ENCODE measurements at regions not wholly inside any gene's neighbourhood (a gene's known extent, or its start where the extent isn't known, plus 50 kb on each side); places are given as distances from the start of the nearest gene placed in this dataset.

DNA sequence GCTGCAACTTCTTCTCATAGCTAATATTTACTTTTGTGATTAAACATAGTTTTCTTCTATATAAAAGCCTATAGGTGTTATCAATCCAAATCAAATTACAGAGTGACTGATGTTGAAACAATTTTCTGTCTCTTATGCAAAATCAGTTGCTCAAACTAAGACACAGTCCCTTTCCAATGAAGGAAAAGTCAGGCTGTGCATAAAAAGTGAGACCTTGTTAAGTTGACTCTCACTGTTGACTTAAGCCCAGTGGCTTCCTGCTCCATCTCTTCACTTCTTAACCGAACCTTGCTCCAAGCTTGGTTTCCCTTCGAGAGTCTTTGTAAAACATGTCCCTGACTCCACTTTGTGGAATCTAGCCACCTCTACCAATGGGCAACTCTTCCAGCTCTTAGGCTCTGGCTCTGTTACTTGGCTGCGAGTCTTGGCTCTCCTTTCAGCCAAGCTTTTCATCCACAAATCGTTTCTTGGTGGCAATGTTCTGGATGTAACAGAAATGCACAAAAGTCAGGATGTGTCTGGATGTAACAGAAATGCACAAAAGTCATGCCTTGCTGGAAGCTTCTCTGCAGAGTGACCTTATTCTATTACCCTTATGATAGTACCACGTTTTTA lies 118.9 kb downstream of the LIG4 start:
- H3K36me3 ChIP-seq: no peaks in the 10 kb centered on the region
- H3K9me3 ChIP-seq: no peaks in the 10 kb centered on the region
- no peak for DNase-seq
- H3K27me3 ChIP-seq: no peaks in the 10 kb centered on the region
- intact Hi-C loops (cut with DNase I; ENCODE audit: low total_unique reads): no loop called here
- no peak overlapping the region for H3K4me3 ChIP-seq
- H3K27ac ChIP-seq: no peak overlapping the region
- no peak for TF ChIP-seq POLR2A (IDR thresholded peaks at IDR 0.05)
- TF ChIP-seq, protein P1, sequence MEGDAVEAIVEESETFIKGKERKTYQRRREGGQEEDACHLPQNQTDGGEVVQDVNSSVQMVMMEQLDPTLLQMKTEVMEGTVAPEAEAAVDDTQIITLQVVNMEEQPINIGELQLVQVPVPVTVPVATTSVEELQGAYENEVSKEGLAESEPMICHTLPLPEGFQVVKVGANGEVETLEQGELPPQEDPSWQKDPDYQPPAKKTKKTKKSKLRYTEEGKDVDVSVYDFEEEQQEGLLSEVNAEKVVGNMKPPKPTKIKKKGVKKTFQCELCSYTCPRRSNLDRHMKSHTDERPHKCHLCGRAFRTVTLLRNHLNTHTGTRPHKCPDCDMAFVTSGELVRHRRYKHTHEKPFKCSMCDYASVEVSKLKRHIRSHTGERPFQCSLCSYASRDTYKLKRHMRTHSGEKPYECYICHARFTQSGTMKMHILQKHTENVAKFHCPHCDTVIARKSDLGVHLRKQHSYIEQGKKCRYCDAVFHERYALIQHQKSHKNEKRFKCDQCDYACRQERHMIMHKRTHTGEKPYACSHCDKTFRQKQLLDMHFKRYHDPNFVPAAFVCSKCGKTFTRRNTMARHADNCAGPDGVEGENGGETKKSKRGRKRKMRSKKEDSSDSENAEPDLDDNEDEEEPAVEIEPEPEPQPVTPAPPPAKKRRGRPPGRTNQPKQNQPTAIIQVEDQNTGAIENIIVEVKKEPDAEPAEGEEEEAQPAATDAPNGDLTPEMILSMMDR (IDR thresholded peaks at IDR 0.05): no peak
- no peaks in the 10 kb centered on the region for H3K4me1 ChIP-seq

DNA sequence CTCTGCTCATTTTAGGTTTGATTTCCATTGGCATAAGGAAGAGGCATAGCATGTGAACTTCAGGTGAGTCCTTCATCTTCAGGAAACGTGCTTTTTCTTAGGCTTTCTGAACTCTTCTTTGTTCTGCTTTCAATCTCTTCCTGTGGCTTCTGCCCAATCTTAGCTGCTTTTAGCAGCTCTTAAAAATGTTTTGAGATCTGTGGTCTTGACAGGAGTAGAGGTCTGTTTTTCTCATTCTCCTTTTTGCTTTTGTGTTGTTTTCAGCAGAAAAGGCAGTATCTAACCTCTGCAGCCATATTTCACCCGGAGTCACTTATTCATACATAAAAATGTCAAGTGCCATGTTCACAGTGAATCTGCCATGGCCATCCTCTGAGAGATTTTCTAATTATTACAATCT lies 120.3 kb downstream of the LIG4 start:
- H3K4me3 ChIP-seq: no peak overlapping the region
- intact Hi-C loops (cut with DNase I; ENCODE audit: low total_unique reads): no loop called here
- no peak overlapping the region for H3K27ac ChIP-seq
- no peak for DNase-seq
- H3K27me3 ChIP-seq: no peaks in the 10 kb centered on the region
- TF ChIP-seq POLR2A (IDR thresholded peaks at IDR 0.05): no peak
- TF ChIP-seq, protein P1 (IDR thresholded peaks at IDR 0.05): no peak
- no peaks in the 10 kb centered on the region for H3K4me1 ChIP-seq
- H3K9me3 ChIP-seq: no peaks in the 10 kb centered on the region
- H3K36me3 ChIP-seq: no peaks in the 10 kb centered on the region

DNA sequence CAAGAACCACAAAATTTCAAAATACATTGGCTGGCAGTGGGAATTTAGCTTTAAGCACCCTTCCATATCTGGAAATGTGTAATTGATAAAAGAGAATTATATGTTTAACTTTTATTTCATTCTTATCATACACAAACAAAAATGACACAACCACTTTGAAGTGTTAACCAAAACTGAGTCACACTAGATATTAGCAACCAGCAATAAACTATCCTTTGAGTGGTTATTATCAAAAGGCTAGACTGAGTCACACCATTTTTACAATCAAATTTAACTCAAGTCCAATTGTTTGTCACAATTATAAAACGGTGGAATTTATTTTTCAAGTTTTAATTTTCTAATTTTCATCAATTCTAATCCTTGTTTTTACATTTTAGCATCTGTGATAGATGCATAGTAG lies 121.7 kb downstream of the LIG4 start:
- no peaks in the 10 kb centered on the region for H3K4me1 ChIP-seq
- no peaks in the 10 kb centered on the region for H3K27me3 ChIP-seq
- DNase-seq: no peak
- no peaks in the 10 kb centered on the region for H3K36me3 ChIP-seq
- H3K9me3 ChIP-seq: no peaks in the 10 kb centered on the region
- H3K4me3 ChIP-seq: no peak overlapping the region
- no peak overlapping the region for H3K27ac ChIP-seq
- TF ChIP-seq POLR2A (IDR thresholded peaks at IDR 0.05): no peak
- TF ChIP-seq, protein P1 (IDR thresholded peaks at IDR 0.05): no peak
- intact Hi-C loops (cut with DNase I; ENCODE audit: low total_unique reads): no loop called here

DNA sequence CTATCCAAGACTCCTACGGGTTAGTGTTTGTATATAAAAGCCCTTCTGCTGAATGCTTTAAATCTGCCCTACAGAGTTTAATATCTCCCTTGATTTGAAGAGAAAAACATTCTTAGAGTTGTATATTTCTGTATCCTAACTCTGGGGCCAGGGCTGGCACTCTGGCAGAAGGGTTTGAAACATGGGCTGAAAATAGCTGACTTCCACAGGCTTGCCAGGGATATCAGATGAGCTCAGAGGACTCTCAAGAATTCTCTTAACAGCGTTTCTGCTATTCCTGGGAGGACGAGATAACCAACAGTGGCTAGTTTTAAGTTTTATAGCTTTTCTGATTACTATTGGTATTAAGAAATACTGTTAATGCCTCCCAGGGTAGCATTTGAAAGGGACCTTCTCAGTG lies 127.5 kb downstream of the LIG4 start:
- no peaks in the 10 kb centered on the region for H3K9me3 ChIP-seq
- H3K4me3 ChIP-seq: no peak overlapping the region
- no peak for DNase-seq
- TF ChIP-seq, protein P1 (IDR thresholded peaks at IDR 0.05): no peak
- no peak for TF ChIP-seq POLR2A (IDR thresholded peaks at IDR 0.05)
- intact Hi-C loops (cut with DNase I; ENCODE audit: low total_unique reads): no loop called here
- H3K27ac ChIP-seq: no peak overlapping the region
- no peaks in the 10 kb centered on the region for H3K36me3 ChIP-seq
- H3K27me3 ChIP-seq: no peaks in the 10 kb centered on the region
- no peaks in the 10 kb centered on the region for H3K4me1 ChIP-seq

DNA sequence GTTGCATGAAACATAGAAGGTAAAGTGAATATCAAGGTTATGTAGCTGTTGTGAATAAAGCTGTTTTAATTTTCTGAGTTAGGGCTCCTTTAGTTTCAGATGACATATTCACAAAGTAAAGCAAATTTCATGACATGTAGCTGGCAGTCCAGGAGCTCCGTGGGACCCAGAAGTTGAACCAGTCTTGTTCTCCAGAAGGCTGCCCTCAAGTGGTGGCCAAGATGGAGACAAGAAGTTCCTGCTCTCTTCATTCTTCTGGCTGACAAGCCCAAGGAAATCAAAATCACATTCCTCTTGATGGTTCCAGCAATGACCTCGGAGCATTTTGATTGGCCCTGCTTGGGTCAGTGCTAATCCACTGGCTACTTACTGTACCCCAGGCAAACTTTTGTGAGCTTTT lies 128.7 kb downstream of the LIG4 start:
- no peak overlapping the region for H3K27ac ChIP-seq
- H3K27me3 ChIP-seq: no peaks in the 10 kb centered on the region
- TF ChIP-seq, protein P1 (IDR thresholded peaks at IDR 0.05): no peak
- TF ChIP-seq POLR2A (IDR thresholded peaks at IDR 0.05): no peak
- no peaks in the 10 kb centered on the region for H3K4me1 ChIP-seq
- no peak overlapping the region for H3K4me3 ChIP-seq
- no peak for DNase-seq
- H3K9me3 ChIP-seq: no peaks in the 10 kb centered on the region
- no peaks in the 10 kb centered on the region for H3K36me3 ChIP-seq
- intact Hi-C loops (cut with DNase I; ENCODE audit: low total_unique reads): no loop called here
